Right cardiac atrium (tissue), 5 donors: ENCODE measurements at regions not wholly inside any gene's neighbourhood (a gene's known extent, or its start where the extent isn't known, plus 50 kb on each side); places are given as distances from the start of the nearest gene placed in this dataset.

Source experiments
- ATAC-seq, 2 donors: fragments of 200-7000 bp; cut with Tn5 transposase; one replicate each; pipeline versions ENCODE4 v1.8.0 to v1.9.1; 2020; ENCODE audit warnings: moderate library complexity in 2 of 2, mild to moderate bottlenecking in 1 of 2
- DNase-seq, 3 donors: peaks; one replicate each; pipeline ENCODE4 v3.0.0-alpha.2; 2020
- H3K27ac ChIP-seq: one replicate; pipeline ENCODE4 v1.5.1; 2013; ENCODE audit warnings: mild to moderate bottlenecking, low read length, control low read depth, moderate library complexity
- H3K27me3 ChIP-seq: one replicate; pipeline ENCODE4 v1.6.1; 2013; ENCODE audit not compliant: control insufficient read depth, insufficient read depth
- H3K4me1 ChIP-seq: one replicate; pipeline ENCODE4 v1.6.1; 2013; ENCODE audit warnings: low read length; ENCODE audit not compliant: control insufficient read depth, insufficient read depth
- H3K4me3 ChIP-seq: one replicate; pipeline ENCODE4 v1.5.1; 2013; ENCODE audit warnings: low read length, control low read depth
- H3K9me3 ChIP-seq: one replicate; pipeline ENCODE4 v1.6.1; 2013; ENCODE audit warnings: low read length; ENCODE audit not compliant: control insufficient read depth
- WGBS: extraction: QIAGEN DNeasy Blood & Tissue Kit; methylation state at CpG from one replicate; pipeline ENCODE4 v1.1.7; 2013; 5-methylcytosine and 5-hydroxymethylcytosine counted together
- intact Hi-C, 4 donors: fragments of 100-400 bp; cut with DNase I; formaldehyde crosslinking; loops; one replicate each; pipeline versions ENCODE4 v1.11.0 to v1.14.0; 2022 to 2023
- donor health status: healthy with polysubstance abuse.
- donor health status: DM: no; HTN: yes; CAD: no.
- donor health status: DM: no; HTN: no; CAD: no.
- donor health status: DM: no; HTN: yes; CAD: no; lungs with severe emphysema.
- donor health status: DM: yes; HTN: yes; CAD: no.

- Histone ChIP-seq H3K4me3 (no peak overlapping the region), H3K4me1 (peaks cover 6% of the 10 kb centered on the region), H3K9me3 (no peaks in the 10 kb centered on the region), H3K27me3 (no peaks in the 10 kb centered on the region), H3K27ac (no peak overlapping the region)
- DNase-seq (no peak), ATAC-seq (no peak)
- WGBS: 96% methylated on average over 3 of the region's 3 CpGs
- intact Hi-C loops: loop anchor here in 3 of 4 donors (10.0 kb wide), 3 partner anchors 728 to 878 kb away; no protein-coding TSS in a partner anchor
These were observed 212.6 kb downstream of the TTC8 start for GRCh38 chr14:89037065-89037464.

GRCh38 chr14:89040080-89040459, 215.6 kb downstream of the TTC8 start:
- 36% methylated on average over 6 of the region's 6 CpGs for WGBS
- Histone ChIP-seq H3K27ac (no peak overlapping the region), H3K4me3 (no peak overlapping the region), H3K4me1 (peaks cover 6% of the 10 kb centered on the region), H3K27me3 (no peaks in the 10 kb centered on the region), H3K9me3 (no peaks in the 10 kb centered on the region)
- no peak for ATAC-seq
- intact Hi-C loops: loop anchor here (5.0 to 10.0 kb wide), 5 partner anchors 375 to 877 kb away; partner anchors contain the start of gene FOXN3 (in 1 of the 4)
- no peak for DNase-seq

GRCh38 chr14:89040460-89041256, 216.2 kb downstream of the TTC8 start:
- intact Hi-C loops: loop anchor here (5.0 to 10.0 kb wide), 5 partner anchors 374 to 877 kb away; partner anchors contain the start of gene FOXN3 (in 1 of the 4)
- WGBS: 2% methylated on average over 31 of the region's 31 CpGs
- H3K9me3 ChIP-seq: no peaks in the 10 kb centered on the region
- H3K4me1 ChIP-seq: peaks cover 6% of the 10 kb centered on the region
- peak overlapping the region; percentile 79 for H3K27ac ChIP-seq
- ATAC-seq: peak; percentile 94 to 97
- H3K4me3 ChIP-seq: peak overlapping the region; percentile 23
- no peaks in the 10 kb centered on the region for H3K27me3 ChIP-seq
- peak; percentile 91 to 95 (median 94) for DNase-seq

GRCh38 chr14:89041257-89041582, 216.8 kb downstream of the TTC8 start:
- H3K27ac ChIP-seq: peak overlapping the region; percentile 79
- intact Hi-C loops: loop anchor here (5.0 to 10.0 kb wide), 5 partner anchors 374 to 876 kb away; partner anchors contain the start of gene FOXN3 (in 1 of the 4)
- ATAC-seq (peak; percentile 18 to 26), DNase-seq (peak in 1 of 3 donors; percentile 67)
- peak overlapping the region; percentile 17 for H3K4me3 ChIP-seq
- no peaks in the 10 kb centered on the region for H3K27me3 ChIP-seq
- 11% methylated on average over 8 of the region's 8 CpGs for whole genome bisulfite sequencing
- H3K9me3 ChIP-seq: no peaks in the 10 kb centered on the region
- peaks cover 6% of the 10 kb centered on the region for H3K4me1 ChIP-seq

- H3K4me3 ChIP-seq: no peak overlapping the region
- WGBS: 87% methylated on average over 1 of the region's 1 CpG
- H3K27ac ChIP-seq: no peak overlapping the region
- H3K4me1 ChIP-seq: peaks cover 6% of the 10 kb centered on the region
- no peaks in the 10 kb centered on the region for H3K9me3 ChIP-seq
- DNase-seq: no peak
- H3K27me3 ChIP-seq: no peaks in the 10 kb centered on the region
- intact Hi-C loops: loop anchor here (5.0 to 10.0 kb wide), 5 partner anchors 373 to 875 kb away; partner anchors contain the start of gene FOXN3 (in 1 of the 4)
- ATAC-seq: no peak
These were observed 217.6 kb downstream of the TTC8 start for GRCh38 chr14:89042021-89042420.

- Histone ChIP-seq H3K27me3 (no peaks in the 10 kb centered on the region), H3K4me1 (no peaks in the 10 kb centered on the region), H3K27ac (no peak overlapping the region), H3K9me3 (no peaks in the 10 kb centered on the region), H3K4me3 (no peak overlapping the region)
- DNase-seq (no peak), ATAC-seq (no peak)
- whole genome bisulfite sequencing: 75% methylated on average over 5 of the region's 5 CpGs
- intact Hi-C loops: no loop called here
These were observed 228.9 kb downstream of the TTC8 start for GRCh38 chr14:89053303-89053702.

GRCh38 chr14:89056394-89056793, 231.9 kb downstream of the TTC8 start:
- no peak overlapping the region for H3K4me3 ChIP-seq
- no peak overlapping the region for H3K27ac ChIP-seq
- no peaks in the 10 kb centered on the region for H3K4me1 ChIP-seq
- intact Hi-C loops: no loop called here
- no peaks in the 10 kb centered on the region for H3K9me3 ChIP-seq
- 90% methylated on average over 4 of the region's 4 CpGs for WGBS
- no peaks in the 10 kb centered on the region for H3K27me3 ChIP-seq
- ATAC-seq (no peak), DNase-seq (no peak)

GRCh38 chr14:89058697-89059096, 234.2 kb downstream of the TTC8 start:
- Histone ChIP-seq H3K4me1 (no peaks in the 10 kb centered on the region), H3K9me3 (no peaks in the 10 kb centered on the region), H3K4me3 (no peak overlapping the region), H3K27ac (no peak overlapping the region), H3K27me3 (no peaks in the 10 kb centered on the region)
- no peak for DNase-seq
- 79% methylated on average over 3 of the region's 3 CpGs for WGBS
- ATAC-seq: no peak
- intact Hi-C loops: no loop called here

GRCh38 chr14:89060191-89060590, 235.7 kb downstream of the TTC8 start:
- Histone ChIP-seq H3K9me3 (no peaks in the 10 kb centered on the region), H3K27ac (no peak overlapping the region), H3K4me3 (no peak overlapping the region), H3K4me1 (no peaks in the 10 kb centered on the region), H3K27me3 (no peaks in the 10 kb centered on the region)
- intact Hi-C loops: no loop called here
- DNase-seq (no peak), ATAC-seq (no peak)

GRCh38 chr14:89061696-89062095, 237.2 kb downstream of the TTC8 start:
- Histone ChIP-seq H3K27me3 (no peaks in the 10 kb centered on the region), H3K4me1 (no peaks in the 10 kb centered on the region), H3K4me3 (no peak overlapping the region), H3K27ac (no peak overlapping the region), H3K9me3 (no peaks in the 10 kb centered on the region)
- whole genome bisulfite sequencing: 76% methylated on average over 1 of the region's 1 CpG
- DNase-seq (no peak), ATAC-seq (no peak)
- intact Hi-C loops: no loop called here

GRCh38 chr14:89065879-89066278, 241.4 kb downstream of the TTC8 start:
- ATAC-seq (no peak), DNase-seq (no peak)
- intact Hi-C loops: no loop called here
- no peak overlapping the region for H3K27ac ChIP-seq
- H3K4me1 ChIP-seq: no peaks in the 10 kb centered on the region
- 79% methylated on average over 2 of the region's 2 CpGs for WGBS
- H3K27me3 ChIP-seq: no peaks in the 10 kb centered on the region
- no peak overlapping the region for H3K4me3 ChIP-seq
- no peaks in the 10 kb centered on the region for H3K9me3 ChIP-seq
